ENCODE measurements at regions not wholly inside any gene's neighbourhood (a gene's known extent, or its start where the extent isn't known, plus 50 kb on each side); places are given as distances from the start of the nearest gene placed in this dataset.

- TF ChIP-seq CTCF (conservative IDR thresholded peaks at IDR 0.05 in 1 of 2, IDR thresholded peaks at IDR 0.05 in 1 of 2; ENCODE audit: extremely low read depth in 1 of 2, insufficient read depth in 1 of 2, low read depth in 1 of 2, low read length in 2 of 2), result no peak
- TF ChIP-seq EZH2 (IDR thresholded peaks at IDR 0.05; ENCODE audit: borderline replicate concordance, low read length), result no peak
Measured at GRCh38 chr2:125658583-125658982, 997.4 kb upstream of the GYPC start.
